ENCODE measurements at regions not wholly inside any gene's neighbourhood (a gene's known extent, or its start where the extent isn't known, plus 50 kb on each side); places are given as distances from the start of the nearest gene placed in this dataset.
"Not testable (repeated sequence)": the region's sequence is repeated elsewhere in the genome, so short reads cannot be mapped to it uniquely, and the experiment has no call there.

GRCh38 chr6:168190646-168191443 lies 111.8 kb upstream of the FRMD1 start:
- H3K4me1 ChIP-seq (ENCODE audit: low read depth): no peaks in the 10 kb centered on the region
- H3K27me3 ChIP-seq: no peaks in the 10 kb centered on the region
- H3K36me3 ChIP-seq: no peaks in the 10 kb centered on the region
- no peak overlapping the region for H3K4me3 ChIP-seq
- H3K9me3 ChIP-seq (ENCODE audit: low read depth): no peaks in the 10 kb centered on the region
- no peak overlapping the region for H3K27ac ChIP-seq
- no peak for TF ChIP-seq CTCF (IDR thresholded peaks at IDR 0.05; ENCODE audit: low read depth, low read length)
- DNase-seq (ENCODE audit: low read depth in 1 of 2, low spot score in 1 of 2): no peak

- Histone ChIP-seq H3K4me1 (ENCODE audit: low read depth) (no peaks in the 10 kb centered on the region), H3K36me3 (no peaks in the 10 kb centered on the region), H3K9me3 (ENCODE audit: low read depth) (no peaks in the 10 kb centered on the region), H3K4me3 (no peak overlapping the region), H3K27me3 (no peaks in the 10 kb centered on the region), H3K27ac (no peak overlapping the region)
- no peak for TF ChIP-seq CTCF (IDR thresholded peaks at IDR 0.05; ENCODE audit: low read depth, low read length)
- DNase-seq (ENCODE audit: low read depth in 1 of 2, low spot score in 1 of 2): no peak
Measured at GRCh38 chr6:168190014-168190405, 111.0 kb upstream of the FRMD1 start.

GRCh38 chr6:168189200-168190013 lies 110.4 kb upstream of the FRMD1 start:
- Histone ChIP-seq H3K27ac (no peak overlapping the region), H3K4me3 (no peak overlapping the region), H3K27me3 (no peaks in the 10 kb centered on the region), H3K9me3 (ENCODE audit: low read depth) (no peaks in the 10 kb centered on the region), H3K36me3 (no peaks in the 10 kb centered on the region), H3K4me1 (ENCODE audit: low read depth) (no peaks in the 10 kb centered on the region)
- no peak for TF ChIP-seq CTCF (IDR thresholded peaks at IDR 0.05; ENCODE audit: low read depth, low read length)
- no peak for DNase-seq (ENCODE audit: low read depth in 1 of 2, low spot score in 1 of 2)

GRCh38 chr6:168188369-168189199 lies 109.6 kb upstream of the FRMD1 start:
- no peak for DNase-seq (ENCODE audit: low read depth in 1 of 2, low spot score in 1 of 2)
- Histone ChIP-seq H3K9me3 (ENCODE audit: low read depth) (no peaks in the 10 kb centered on the region), H3K27ac (no peak overlapping the region), H3K4me1 (ENCODE audit: low read depth) (no peaks in the 10 kb centered on the region), H3K4me3 (no peak overlapping the region), H3K27me3 (no peaks in the 10 kb centered on the region), H3K36me3 (no peaks in the 10 kb centered on the region)
- no peak for TF ChIP-seq CTCF (IDR thresholded peaks at IDR 0.05; ENCODE audit: low read depth, low read length)

- Histone ChIP-seq H3K4me3 (no peak overlapping the region), H3K36me3 (no peaks in the 10 kb centered on the region), H3K4me1 (ENCODE audit: low read depth) (no peaks in the 10 kb centered on the region), H3K27me3 (no peaks in the 10 kb centered on the region), H3K9me3 (ENCODE audit: low read depth) (no peaks in the 10 kb centered on the region), H3K27ac (no peak overlapping the region)
- TF ChIP-seq CTCF (IDR thresholded peaks at IDR 0.05; ENCODE audit: low read depth, low read length): no peak
- no peak for DNase-seq (ENCODE audit: low read depth in 1 of 2, low spot score in 1 of 2)
Measured at GRCh38 chr6:168186438-168186837, 107.4 kb upstream of the FRMD1 start.

GRCh38 chr6:168186018-168186417 lies 107.0 kb upstream of the FRMD1 start:
- not testable (repeated sequence) for H3K36me3 ChIP-seq; H3K27ac ChIP-seq; H3K4me3 ChIP-seq; H3K4me1 ChIP-seq (ENCODE audit: low read depth); DNase-seq (ENCODE audit: low read depth in 1 of 2, low spot score in 1 of 2); H3K9me3 ChIP-seq (ENCODE audit: low read depth); H3K27me3 ChIP-seq

Data from cardiac muscle cell (in vitro differentiated cells and primary cell).